OCI-LY3 (cell line): ENCODE measurements at regions not wholly inside any gene's neighbourhood (a gene's known extent, or its start where the extent isn't known, plus 50 kb on each side); places are given as distances from the start of the nearest gene placed in this dataset.
"Not testable (repeated sequence)": the region's sequence is repeated elsewhere in the genome, so short reads cannot be mapped to it uniquely, and the experiment has no call there.

ENCODE experiments used
- H2AFZ ChIP-seq: fragments of 200-600, 300-600 bp; shearing (Covaris generic); 2 replicates; pipeline ENCODE4 v1.6.0; 2014; ENCODE audit warnings: antibody characterized with exemption, low read depth, low read length
- H3K27ac ChIP-seq: fragments of 200-600, 300-600 bp; sonication (generic); 2 replicates; pipeline ENCODE4 v1.5.1; 2014; ENCODE audit warnings: mild to moderate bottlenecking, low read length, moderate library complexity, mixed read lengths
- H3K27me3 ChIP-seq: fragments of 200-600, 300-600 bp; sonication (generic); 2 replicates; pipeline ENCODE4 v1.6.1; 2014; ENCODE audit warnings: low read depth, low read length, mixed read lengths
- H3K36me3 ChIP-seq: fragments of 200-600, 300-600 bp; sonication (generic); replicated peaks from 2 replicates; pipeline ENCODE3; 2014; ENCODE audit warnings: low read depth, low read length, mixed read lengths
- H3K4me1 ChIP-seq: fragments of 300-600, 200-600 bp; sonication (generic); 2 replicates; pipeline ENCODE4 v1.6.1; 2014; ENCODE audit warnings: low read length, mixed read lengths
- H3K4me2 ChIP-seq: fragments of 200-600, 300-600 bp; sonication (generic); 2 replicates; pipeline ENCODE4 v1.6.1; 2014; ENCODE audit warnings: low read length, mixed read lengths
- H3K4me3 ChIP-seq: fragments of 300-600, 200-600 bp; sonication (generic); 2 replicates; pipeline ENCODE4 v1.5.1; 2014; ENCODE audit warnings: antibody characterized with exemption, mild to moderate bottlenecking, low read length, moderate library complexity
- H3K79me2 ChIP-seq: fragments of 300-600, 200-600 bp; shearing (Covaris generic); 2 replicates; pipeline ENCODE4 v1.6.1; 2014; ENCODE audit warnings: mild to moderate bottlenecking, low read length, mixed read lengths
- H3K9ac ChIP-seq: fragments of 300-600, 200-600 bp; shearing (Covaris generic); 2 replicates; pipeline ENCODE4 v1.6.0; 2014; ENCODE audit warnings: mild to moderate bottlenecking, low read length, moderate library complexity
- H3K9me3 ChIP-seq: fragments of 200-600, 300-600 bp; shearing (Covaris generic); 2 replicates; pipeline ENCODE4 v1.6.1; 2014; ENCODE audit warnings: low read length, mixed read lengths; ENCODE audit not compliant: insufficient read depth
- H4K20me1 ChIP-seq: fragments of 200-600, 300-600 bp; sonication (generic); 2 replicates; pipeline ENCODE4 v1.6.1; 2016; ENCODE audit warnings: low read length, mixed read lengths; ENCODE audit not compliant: insufficient read depth
- CTCF ChIP-seq: fragments of 200-600, 300-600 bp; sonication (generic); IDR thresholded peaks from 2 replicates; pipeline ENCODE4 v1.5.1; 2014; ENCODE audit warnings: antibody characterized with exemption, low read length, low read depth
- EZH2phosphoT487 ChIP-seq: fragments of 200-600 bp; shearing (Covaris generic); IDR thresholded peaks from 2 replicates; pipeline ENCODE4 v1.6.1; 2018; ENCODE audit warnings: antibody characterized with exemption, mixed run types, low read depth

- H3K4me3 ChIP-seq, result no peak overlapping the region
- no peaks in the 10 kb centered on the region for H3K27me3 ChIP-seq
- H3K9me3 ChIP-seq, result peaks cover 9% of the 10 kb centered on the region; the same call in 1 of the 2 replicates
- no peaks in the 10 kb centered on the region for H3K79me2 ChIP-seq
- no peak overlapping the region for H3K9ac ChIP-seq
- H2AFZ ChIP-seq, result no peak overlapping the region
- H3K36me3 ChIP-seq, result no peaks in the 10 kb centered on the region
- H3K4me2 ChIP-seq, result no peak overlapping the region
- TF ChIP-seq EZH2phosphoT487 (no peak), CTCF (no peak)
- H3K27ac ChIP-seq, result no peak overlapping the region
- 0 out of 2 replicates have a peak, but pooled peaks cover 2% of the 10 kb centered on the region for H3K4me1 ChIP-seq
- no peaks in the 10 kb centered on the region for H4K20me1 ChIP-seq
These were observed 865.1 kb upstream of the ACVR2A start for GRCh38 chr2:146979746-146980145.

GRCh38 chr2:146978577-146979555, 866.0 kb upstream of the ACVR2A start:
- no peak overlapping the region for H3K4me3 ChIP-seq
- H2AFZ ChIP-seq, result no peak overlapping the region
- no peaks in the 10 kb centered on the region for H3K27me3 ChIP-seq
- no peak overlapping the region for H3K9ac ChIP-seq
- TF ChIP-seq CTCF (no peak), EZH2phosphoT487 (no peak)
- no peak overlapping the region for H3K4me2 ChIP-seq
- H3K27ac ChIP-seq, result no peak overlapping the region
- peaks cover 9% of the 10 kb centered on the region; the same call in 1 of the 2 replicates for H3K9me3 ChIP-seq
- H4K20me1 ChIP-seq, result no peaks in the 10 kb centered on the region
- 0 out of 2 replicates have a peak, but pooled peaks cover 2% of the 10 kb centered on the region for H3K4me1 ChIP-seq
- H3K79me2 ChIP-seq, result no peaks in the 10 kb centered on the region
- no peaks in the 10 kb centered on the region for H3K36me3 ChIP-seq

GRCh38 chr2:146970981-146971380, 873.8 kb upstream of the ACVR2A start:
- H3K4me2 ChIP-seq, H3K4me1 ChIP-seq, H4K20me1 ChIP-seq, H3K36me3 ChIP-seq, H3K9ac ChIP-seq, H3K27ac ChIP-seq, H2AFZ ChIP-seq, H3K9me3 ChIP-seq, H3K27me3 ChIP-seq, H3K4me3 ChIP-seq, H3K79me2 ChIP-seq: not testable (repeated sequence)

GRCh38 chr2:146969703-146970102, 875.1 kb upstream of the ACVR2A start:
- not testable (repeated sequence) for H3K9ac ChIP-seq

GRCh38 chr2:146964494-146964893, 880.3 kb upstream of the ACVR2A start:
- no peaks in the 10 kb centered on the region for H3K9me3 ChIP-seq
- no peaks in the 10 kb centered on the region for H3K36me3 ChIP-seq
- H3K9ac ChIP-seq, result no peak overlapping the region
- H2AFZ ChIP-seq, result no peak overlapping the region
- no peak overlapping the region for H3K4me3 ChIP-seq
- no peak overlapping the region for H3K4me2 ChIP-seq
- H3K27me3 ChIP-seq, result no peaks in the 10 kb centered on the region
- TF ChIP-seq CTCF, result no peak
- TF ChIP-seq EZH2phosphoT487, result no peak
- H3K4me1 ChIP-seq, result no peaks in the 10 kb centered on the region
- no peaks in the 10 kb centered on the region for H3K79me2 ChIP-seq
- H3K27ac ChIP-seq, result no peak overlapping the region
- H4K20me1 ChIP-seq, result no peaks in the 10 kb centered on the region

More at GRCh38 chr2:146969703-146970102, 875.1 kb upstream of the ACVR2A start:
- H3K36me3 ChIP-seq, H3K79me2 ChIP-seq, H2AFZ ChIP-seq, H3K27me3 ChIP-seq, H3K4me2 ChIP-seq, H4K20me1 ChIP-seq, H3K4me3 ChIP-seq, H3K4me1 ChIP-seq, H3K27ac ChIP-seq, H3K9me3 ChIP-seq: not testable (repeated sequence)
